ENCODE measurements at regions not wholly inside any gene's neighbourhood (a gene's known extent, or its start where the extent isn't known, plus 50 kb on each side); places are given as distances from the start of the nearest gene placed in this dataset.
A peak's percentile ranks its signal among the peaks of the same experiment; 100 is the strongest.

DNA sequence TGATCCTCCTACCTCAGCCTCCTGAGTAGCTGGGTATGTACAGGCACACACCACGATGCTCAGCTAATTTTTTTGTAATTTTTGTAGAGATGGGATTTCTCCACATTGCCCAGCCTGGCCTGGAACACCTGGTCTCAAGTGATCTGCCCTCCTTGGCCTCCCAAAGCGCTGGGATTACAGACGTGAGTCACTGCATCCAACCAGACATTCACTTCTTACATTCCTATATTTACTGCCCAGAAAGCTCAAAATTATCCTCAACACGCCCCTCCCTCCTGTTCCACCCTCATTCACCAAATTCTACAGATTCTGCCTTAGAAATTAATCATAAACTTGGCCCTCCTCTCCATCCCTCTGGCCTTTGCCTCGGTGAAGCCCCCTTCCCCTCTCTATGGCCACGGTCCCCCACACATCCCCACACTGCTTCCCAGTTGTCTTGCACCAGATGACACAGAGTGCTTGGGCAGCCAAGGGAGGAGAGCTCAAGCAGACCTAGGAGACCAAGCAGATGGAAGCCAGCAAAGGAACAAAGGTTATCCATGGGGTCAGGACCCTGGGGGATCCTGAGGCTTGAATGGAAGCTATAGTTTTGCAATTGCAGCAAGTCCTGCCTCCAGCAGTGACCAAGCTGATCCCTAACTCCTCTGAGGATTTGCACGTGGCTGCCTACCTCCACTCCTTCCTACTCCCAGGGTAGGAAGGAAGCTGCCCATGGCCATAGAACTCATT lies 213.2 kb upstream of the FOXN3 start:
- TF ChIP-seq, protein P1, sequence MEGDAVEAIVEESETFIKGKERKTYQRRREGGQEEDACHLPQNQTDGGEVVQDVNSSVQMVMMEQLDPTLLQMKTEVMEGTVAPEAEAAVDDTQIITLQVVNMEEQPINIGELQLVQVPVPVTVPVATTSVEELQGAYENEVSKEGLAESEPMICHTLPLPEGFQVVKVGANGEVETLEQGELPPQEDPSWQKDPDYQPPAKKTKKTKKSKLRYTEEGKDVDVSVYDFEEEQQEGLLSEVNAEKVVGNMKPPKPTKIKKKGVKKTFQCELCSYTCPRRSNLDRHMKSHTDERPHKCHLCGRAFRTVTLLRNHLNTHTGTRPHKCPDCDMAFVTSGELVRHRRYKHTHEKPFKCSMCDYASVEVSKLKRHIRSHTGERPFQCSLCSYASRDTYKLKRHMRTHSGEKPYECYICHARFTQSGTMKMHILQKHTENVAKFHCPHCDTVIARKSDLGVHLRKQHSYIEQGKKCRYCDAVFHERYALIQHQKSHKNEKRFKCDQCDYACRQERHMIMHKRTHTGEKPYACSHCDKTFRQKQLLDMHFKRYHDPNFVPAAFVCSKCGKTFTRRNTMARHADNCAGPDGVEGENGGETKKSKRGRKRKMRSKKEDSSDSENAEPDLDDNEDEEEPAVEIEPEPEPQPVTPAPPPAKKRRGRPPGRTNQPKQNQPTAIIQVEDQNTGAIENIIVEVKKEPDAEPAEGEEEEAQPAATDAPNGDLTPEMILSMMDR (IDR thresholded peaks at IDR 0.05; ENCODE audit: insufficient read depth, low read depth, low read length, missing control alignments) = no peak
- DNase-seq (ENCODE audit: low read depth) = no peak
- no peak overlapping the region for H3K4me3 ChIP-seq (ENCODE audit: low read length)

DNA sequence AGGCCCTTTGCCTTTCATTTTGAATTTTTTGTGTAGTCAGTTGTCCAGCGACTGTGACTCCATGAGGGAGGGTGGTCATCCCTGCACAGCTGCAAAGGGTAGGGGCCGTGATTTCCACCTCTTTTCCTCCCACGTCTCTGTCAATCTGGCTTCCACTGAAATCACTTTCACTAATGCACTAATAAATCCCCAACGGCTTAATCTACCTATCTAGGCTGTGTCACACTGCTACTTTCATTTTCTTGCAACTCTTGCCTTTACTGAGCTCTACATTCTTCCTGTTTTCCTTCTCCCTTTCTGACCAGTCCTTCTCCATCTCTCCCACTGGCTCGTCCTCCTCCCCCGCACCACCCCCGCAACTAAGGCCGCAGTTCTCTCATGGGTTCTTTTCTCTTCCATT lies 212.3 kb upstream of the FOXN3 start:
- no peak for DNase-seq (ENCODE audit: low read depth)
- no peak overlapping the region for H3K4me3 ChIP-seq (ENCODE audit: low read length)
- TF ChIP-seq, protein P1 (IDR thresholded peaks at IDR 0.05; ENCODE audit: insufficient read depth, low read depth, low read length, missing control alignments) = no peak

DNA sequence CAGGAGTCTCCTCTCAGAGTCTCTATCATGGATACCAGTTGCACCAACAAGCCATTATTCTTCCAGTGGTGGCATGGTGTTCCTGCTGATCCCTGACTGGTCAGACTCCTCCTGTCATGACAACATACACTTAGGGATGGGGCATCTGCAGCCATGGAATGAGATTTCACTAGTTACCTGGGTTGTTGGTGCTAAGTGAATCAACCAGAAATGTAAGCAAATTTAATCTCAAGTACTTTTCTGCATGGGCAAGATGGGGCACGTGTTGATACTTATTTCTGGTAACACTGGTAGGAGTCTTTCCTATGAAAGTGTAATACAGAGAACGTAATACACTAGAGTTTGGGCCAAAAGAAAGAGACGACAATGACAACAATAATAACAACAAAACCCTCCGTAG lies 211.5 kb upstream of the FOXN3 start:
- no peak overlapping the region for H3K4me3 ChIP-seq (ENCODE audit: low read length)
- TF ChIP-seq, protein P1 (IDR thresholded peaks at IDR 0.05; ENCODE audit: insufficient read depth, low read depth, low read length, missing control alignments) = no peak
- DNase-seq (ENCODE audit: low read depth) = peak; percentile 52

DNA sequence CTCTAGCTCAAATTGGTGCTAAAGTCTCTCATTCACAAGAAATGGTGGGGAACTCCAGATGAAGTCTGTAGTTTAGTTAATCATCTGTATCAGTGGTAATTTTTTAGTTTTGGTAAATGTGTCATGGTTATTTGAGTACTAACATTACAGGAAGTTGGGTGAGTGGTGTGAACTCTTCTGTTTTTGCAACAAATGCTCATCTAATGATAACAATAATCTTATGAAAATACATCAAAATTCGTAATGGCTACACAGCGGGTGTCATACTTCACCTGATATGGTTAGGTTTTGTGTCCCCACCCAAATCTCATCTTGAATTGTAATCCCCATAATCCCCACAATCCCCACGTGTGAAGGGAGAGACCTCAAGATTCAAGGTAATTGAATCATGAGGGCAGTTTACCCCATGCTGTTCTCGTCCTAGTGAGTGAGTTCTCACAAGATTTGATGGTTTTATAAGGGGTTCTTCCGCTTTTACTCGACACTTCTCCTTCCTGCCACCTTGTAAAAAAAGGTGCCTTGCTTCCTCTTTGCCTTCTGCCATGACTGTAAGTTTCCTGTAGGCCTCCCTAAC lies 209.3 kb upstream of the FOXN3 start:
- no peak for DNase-seq (ENCODE audit: low read depth)
- TF ChIP-seq, protein P1 (IDR thresholded peaks at IDR 0.05; ENCODE audit: insufficient read depth, low read depth, low read length, missing control alignments) = no peak
- no peak overlapping the region for H3K4me3 ChIP-seq (ENCODE audit: low read length)

DNA sequence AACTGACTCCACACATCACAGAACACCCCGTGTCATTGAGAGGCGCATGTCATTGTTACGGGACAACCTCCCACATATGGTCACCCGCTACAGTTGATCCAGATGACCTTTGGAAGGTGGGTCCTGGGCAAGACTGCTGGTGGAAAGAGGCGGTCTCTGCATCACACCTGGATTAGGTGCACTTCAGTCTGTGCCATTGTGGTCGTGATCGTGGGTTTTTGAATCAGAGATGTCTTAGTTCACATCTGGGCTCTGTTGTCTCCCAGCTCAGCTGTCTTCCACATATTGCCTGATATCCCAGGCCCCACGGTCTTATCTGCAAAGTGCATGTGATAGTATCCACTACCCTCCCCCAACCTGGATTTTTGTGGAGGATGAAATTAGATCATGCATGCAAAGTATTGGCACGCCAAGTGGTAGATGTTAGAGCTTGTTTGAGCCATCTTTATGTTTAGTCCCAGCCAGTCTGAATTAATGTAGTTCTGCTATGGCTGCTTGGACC lies 208.7 kb upstream of the FOXN3 start:
- TF ChIP-seq, protein P1 (IDR thresholded peaks at IDR 0.05; ENCODE audit: insufficient read depth, low read depth, low read length, missing control alignments) = no peak
- peak; percentile 22 for DNase-seq (ENCODE audit: low read depth)
- no peak overlapping the region for H3K4me3 ChIP-seq (ENCODE audit: low read length)

DNA sequence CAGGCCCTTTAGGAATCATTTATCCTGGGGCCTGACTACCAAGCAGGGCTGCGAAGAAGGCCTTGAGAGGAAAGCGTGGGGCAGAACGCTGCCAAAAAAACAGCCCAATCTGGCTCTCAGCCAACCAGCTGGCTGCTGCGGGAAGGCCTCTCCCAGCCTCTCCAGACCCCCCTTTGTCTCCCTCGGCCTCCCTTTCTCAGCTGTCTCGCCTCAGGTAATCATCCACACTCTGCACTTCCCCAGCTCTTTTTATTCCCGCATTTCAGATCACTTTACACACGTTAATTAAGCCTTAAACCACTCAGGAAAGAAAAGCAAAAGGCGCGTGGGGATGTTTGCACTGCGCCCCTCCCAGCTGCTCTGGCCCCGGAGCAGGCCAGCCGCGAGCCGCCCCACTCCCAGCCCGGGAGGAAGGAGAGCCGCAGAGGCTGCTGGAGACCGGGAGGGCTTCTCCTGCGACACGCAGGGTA lies 208.2 kb upstream of the FOXN3 start:
- TF ChIP-seq, protein P1 (IDR thresholded peaks at IDR 0.05; ENCODE audit: insufficient read depth, low read depth, low read length, missing control alignments) = no peak
- DNase-seq (ENCODE audit: low read depth) = no peak
- no peak overlapping the region for H3K4me3 ChIP-seq (ENCODE audit: low read length)
